Liver (tissue), 3 donors: ENCODE measurements at regions not wholly inside any gene's neighbourhood (a gene's known extent, or its start where the extent isn't known, plus 50 kb on each side); places are given as distances from the start of the nearest gene placed in this dataset.

Experiments
- ATF3 ChIP-seq: IDR thresholded peaks from 2 replicates; pipeline ENCODE4 v1.6.1; 2016; ENCODE audit warnings: antibody characterized with exemption
- CTCF ChIP-seq: fragments of 150-350 bp; IDR thresholded peaks from 2 replicates; pipeline ENCODE4 v1.5.1; 2017; ENCODE audit warnings: improper control_type of control experiment, low read depth, low read length; ENCODE audit not compliant: missing input control
- EGR1 ChIP-seq, 2 donors: IDR thresholded peaks; 2 replicates each; pipeline ENCODE4 v1.6.1; 2016 to 2018; ENCODE audit warnings: antibody characterized with exemption in 2 of 2, low read depth in 2 of 2
- GABPA ChIP-seq, 2 donors: IDR thresholded peaks in 1 of 2; conservative IDR thresholded peaks in 1 of 2; 2 replicates each; pipeline ENCODE4 v1.6.1; 2016; ENCODE audit warnings: antibody characterized with exemption in 2 of 2, mild to moderate bottlenecking in 1 of 2, moderate library complexity in 1 of 2
- JUND ChIP-seq, 2 donors: IDR thresholded peaks; 2 replicates each; pipeline ENCODE4 v1.6.1; 2016; ENCODE audit warnings: antibody characterized with exemption in 2 of 2
- MAX ChIP-seq: IDR thresholded peaks from 2 replicates; pipeline ENCODE4 v1.6.1; 2016; ENCODE audit warnings: antibody characterized with exemption
- RAD21 ChIP-seq, 2 donors: IDR thresholded peaks; 2 replicates each; pipeline ENCODE4 v1.6.1; 2016; ENCODE audit warnings: antibody characterized with exemption in 2 of 2, mild to moderate bottlenecking in 2 of 2
- REST ChIP-seq: IDR thresholded peaks from 2 replicates; pipeline ENCODE4 v1.6.1; 2016; ENCODE audit warnings: antibody characterized with exemption, mild to moderate bottlenecking
- RXRA ChIP-seq, 2 donors: IDR thresholded peaks; 2 replicates each; pipeline ENCODE4 v1.6.1; 2017 to 2018; ENCODE audit warnings: antibody characterized with exemption in 2 of 2, mild to moderate bottlenecking in 1 of 2
- SP1 ChIP-seq: IDR thresholded peaks from 2 replicates; pipeline ENCODE4 v1.6.1; 2018; ENCODE audit warnings: antibody characterized with exemption, mild to moderate bottlenecking
- TAF1 ChIP-seq: conservative IDR thresholded peaks from 2 replicates; pipeline ENCODE4 v1.6.1; 2016; ENCODE audit warnings: antibody characterized with exemption, mild to moderate bottlenecking
- YY1 ChIP-seq: IDR thresholded peaks from 2 replicates; pipeline ENCODE4 v1.6.1; 2016; ENCODE audit warnings: antibody characterized with exemption, mild to moderate bottlenecking
- donor health status: healthy.
- donor health status: healthy.

- TF ChIP-seq REST: no peak
- no peak for TF ChIP-seq CTCF
- no peak for TF ChIP-seq RAD21 (IDR thresholded peaks at IDR 0.05)
- TF ChIP-seq YY1: no peak
- no peak for TF ChIP-seq ATF3
- TF ChIP-seq TAF1: no peak
- TF ChIP-seq JUND (IDR thresholded peaks at IDR 0.05): no peak
- no peak for TF ChIP-seq MAX
- TF ChIP-seq GABPA (IDR thresholded peaks at IDR 0.05 in 1 of 2, conservative IDR thresholded peaks at IDR 0.05 in 1 of 2): no peak
- no peak for TF ChIP-seq SP1
- TF ChIP-seq RXRA (IDR thresholded peaks at IDR 0.05): no peak
- no peak for TF ChIP-seq EGR1 (IDR thresholded peaks at IDR 0.05; ENCODE audit: low read depth in 2 of 2)
These were observed 383.5 kb downstream of the SFMBT2 start for GRCh38 chr10:7027237-7027912.
